Embryonic facial prominence (tissue), 1 donor: ENCODE measurements at regions not wholly inside any gene's neighbourhood (a gene's known extent, or its start where the extent isn't known, plus 50 kb on each side); places are given as distances from the start of the nearest gene placed in this dataset.

Source experiments
- DNase-seq: peaks from one replicate; pipeline ENCODE4 v3.0.0-alpha.2; 2016; ENCODE audit errors: extremely low spot score

DNA sequence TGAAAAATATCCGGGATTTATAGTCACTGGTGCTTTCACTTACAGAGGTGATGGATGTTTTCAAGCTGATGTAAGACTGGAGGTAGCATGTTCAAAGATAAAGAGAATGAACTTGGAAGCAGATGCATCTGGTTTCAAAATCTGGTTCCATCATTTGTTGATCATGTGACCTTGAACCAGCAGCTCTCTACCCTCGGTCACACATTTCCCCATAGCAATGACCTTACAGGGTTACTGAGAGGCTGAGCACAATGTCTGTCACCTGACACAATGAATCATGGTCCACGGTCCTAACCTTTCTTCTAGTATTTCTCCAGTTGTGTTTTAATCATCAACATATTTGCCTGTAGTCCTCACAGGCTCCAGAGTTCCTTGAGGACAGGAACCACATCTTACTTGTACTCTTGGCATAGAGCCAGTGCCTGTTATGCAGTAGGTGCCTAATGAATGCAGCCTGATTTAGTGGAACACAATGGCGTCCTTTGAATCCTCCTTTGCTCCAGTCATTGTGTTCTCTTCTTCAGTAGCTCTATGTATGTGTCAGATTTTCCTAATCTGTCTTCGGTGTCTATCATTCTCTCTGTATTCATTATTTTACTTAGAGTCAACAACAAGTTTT is 667.3 kb downstream of the PTPRU start:
- no peak for DNase-seq

- no peak for DNase-seq
Observed at GRCh38 chr1:29901624-29902325, 665.5 kb downstream of the PTPRU start.

DNA sequence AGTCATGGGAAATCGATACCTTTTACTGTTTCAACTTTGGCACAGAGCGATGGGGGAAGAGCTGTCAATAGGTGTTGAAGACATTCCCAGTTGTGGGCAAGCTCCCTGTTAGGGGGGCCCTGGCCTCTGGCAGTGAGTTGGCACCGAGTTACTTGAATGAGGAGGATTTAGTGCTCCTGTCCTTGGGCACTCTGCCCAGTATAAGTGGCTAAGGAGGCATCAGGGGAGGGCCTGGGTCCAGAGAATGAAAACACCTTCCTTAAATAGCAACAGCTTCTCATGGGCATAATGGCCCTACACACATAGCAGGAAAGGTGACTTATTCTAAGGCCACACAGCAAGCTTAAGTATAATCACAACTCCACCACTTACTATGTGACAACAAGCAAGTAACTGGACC is 664.4 kb downstream of the PTPRU start:
- no peak for DNase-seq

GRCh38 chr1:29900104-29900679 is 663.9 kb downstream of the PTPRU start:
- DNase-seq = no peak

GRCh38 chr1:29896791-29897714 is 660.7 kb downstream of the PTPRU start:
- no peak for DNase-seq

GRCh38 chr1:29896300-29896699 is 660.0 kb downstream of the PTPRU start:
- DNase-seq = no peak

DNA sequence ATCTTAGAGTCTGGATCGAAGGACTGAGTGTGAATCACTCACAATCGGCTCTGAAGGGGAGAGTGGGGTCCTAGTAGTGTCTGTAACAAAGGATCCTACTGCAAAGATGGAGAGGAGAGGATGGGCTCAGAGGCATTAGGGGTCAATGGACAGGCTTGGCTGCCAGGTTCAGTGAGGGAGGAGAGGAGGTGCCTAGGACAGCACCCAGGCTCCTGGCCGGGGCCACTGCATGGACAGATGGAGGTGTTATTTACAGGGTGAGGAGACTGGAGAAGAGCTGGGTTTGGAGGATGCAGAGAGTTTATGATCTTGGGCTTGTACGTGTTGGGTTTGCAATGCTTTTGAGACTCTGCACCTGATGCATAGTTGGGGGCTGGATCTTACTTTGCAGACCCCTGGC is 658.9 kb downstream of the PTPRU start:
- DNase-seq = no peak

GRCh38 chr1:29894311-29894710 is 658.0 kb downstream of the PTPRU start:
- DNase-seq = no peak

DNA sequence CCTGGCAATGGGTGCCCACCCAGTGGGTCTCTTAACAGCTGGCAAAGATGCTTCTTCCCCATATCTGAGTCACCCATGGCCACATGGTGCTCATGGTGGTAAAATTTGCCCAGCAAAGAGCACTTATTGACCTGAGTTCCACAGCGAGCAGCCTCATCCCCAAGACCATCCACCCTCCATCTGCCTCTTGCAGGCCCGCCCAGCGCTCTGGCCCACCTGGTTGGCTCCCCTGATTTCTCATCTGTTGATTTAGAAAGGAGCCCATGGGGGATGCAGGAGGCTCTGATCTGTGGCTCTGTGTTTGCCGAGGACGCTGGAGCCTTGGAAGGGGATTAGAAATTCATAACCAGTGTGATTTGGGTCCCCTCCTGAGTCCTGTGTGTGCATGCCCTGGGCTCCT is 657.5 kb downstream of the PTPRU start:
- DNase-seq = no peak

DNA sequence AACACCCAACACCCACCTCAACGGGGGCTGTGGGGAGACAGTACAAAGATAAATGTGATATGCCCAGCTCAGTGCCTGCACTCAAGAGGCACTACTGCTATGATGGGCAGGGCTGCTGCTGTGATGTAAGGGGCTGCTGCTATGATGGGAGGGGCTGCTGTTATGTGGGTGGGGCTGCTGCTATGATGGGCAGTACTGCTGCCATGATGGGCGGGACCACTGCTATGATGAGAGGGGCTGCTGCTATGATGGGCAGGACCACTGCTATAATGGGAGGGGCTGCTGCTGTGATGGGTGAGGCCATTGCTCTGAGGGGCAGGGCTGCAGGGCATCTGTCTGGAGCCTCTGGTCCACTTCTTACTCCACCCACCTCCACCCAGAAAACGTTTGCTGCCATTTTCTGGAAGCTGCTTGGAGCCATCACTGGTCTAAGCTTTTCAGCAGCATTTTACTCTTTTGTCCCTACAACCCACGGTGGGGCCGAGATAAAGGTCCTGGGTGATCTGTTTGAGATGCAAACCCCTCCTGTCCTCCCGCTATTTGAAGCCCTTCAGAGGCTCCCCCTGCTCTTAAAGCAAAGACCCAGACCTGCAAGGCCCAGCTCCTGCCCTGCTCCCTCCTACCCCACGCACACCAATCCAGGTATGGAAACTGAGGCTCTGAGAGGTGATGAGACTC is 656.9 kb downstream of the PTPRU start:
- DNase-seq = no peak

GRCh38 chr1:29892247-29892646 is 655.9 kb downstream of the PTPRU start:
- DNase-seq = no peak

- DNase-seq = no peak
Observed at GRCh38 chr1:29890201-29890959, 654.1 kb downstream of the PTPRU start.

DNA sequence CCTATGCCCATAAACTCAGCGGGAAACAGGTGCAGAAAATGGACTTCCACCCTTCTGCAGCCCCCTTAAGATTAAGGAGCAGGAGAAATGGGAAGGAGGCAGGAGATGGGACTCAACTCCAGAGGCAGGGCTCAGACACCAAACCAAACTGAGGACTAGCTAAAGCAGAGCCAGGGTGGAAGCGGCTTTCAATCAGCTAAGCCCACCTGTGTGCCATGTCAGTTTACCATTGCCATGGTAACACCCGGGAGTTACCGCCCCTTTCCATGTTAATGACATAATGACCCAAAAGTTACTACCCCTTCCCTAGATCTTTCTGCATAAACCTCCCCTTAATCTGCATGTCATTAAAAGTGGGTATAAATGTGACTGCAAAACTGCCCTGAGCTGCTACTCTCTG is 653.5 kb downstream of the PTPRU start:
- DNase-seq = no peak

GRCh38 chr1:29884740-29885139 is 648.4 kb downstream of the PTPRU start:
- DNase-seq = no peak

DNA sequence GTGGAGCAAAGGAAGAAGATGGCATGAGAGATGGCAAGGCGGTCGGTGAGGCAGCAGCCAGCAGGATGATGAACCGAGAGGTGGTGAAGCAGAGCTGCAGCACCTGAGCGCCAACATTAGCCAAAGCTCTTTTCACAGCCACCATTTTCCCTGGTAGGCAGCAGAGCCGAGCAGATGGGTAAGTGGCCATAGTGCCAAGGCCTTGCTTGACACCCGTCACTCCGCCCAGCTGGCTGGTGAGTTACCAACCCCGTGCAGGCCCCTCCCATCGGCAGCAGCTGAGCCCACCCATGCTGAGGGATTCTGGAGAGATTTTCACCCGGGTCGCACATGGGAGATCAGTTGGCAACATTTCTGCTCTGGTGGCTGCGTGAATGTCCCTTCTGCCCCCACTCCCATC is 647.7 kb downstream of the PTPRU start:
- no peak for DNase-seq

DNA sequence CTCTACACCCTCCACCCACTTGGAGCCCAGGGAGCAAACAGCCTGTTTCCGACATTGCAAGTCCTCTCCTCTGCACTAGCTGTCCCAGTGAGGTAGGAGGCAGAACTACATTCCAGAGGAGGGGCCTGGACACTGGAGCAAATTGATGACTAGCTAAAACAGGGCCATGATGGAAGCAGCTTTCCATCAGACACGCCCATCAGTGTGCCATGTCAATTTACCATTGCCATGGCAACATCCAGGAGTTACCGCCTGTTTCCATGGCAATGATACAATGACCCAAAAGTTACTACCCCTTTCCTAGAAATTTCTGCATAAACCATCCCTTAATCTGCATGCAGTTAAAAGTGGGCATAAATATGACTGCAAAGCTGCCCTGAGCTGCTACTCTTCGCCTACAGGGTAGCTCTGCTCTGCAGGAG is 647.1 kb downstream of the PTPRU start:
- no peak for DNase-seq

- DNase-seq = no peak
Observed at GRCh38 chr1:29880556-29880955, 644.2 kb downstream of the PTPRU start.

- DNase-seq = no peak
Observed at GRCh38 chr1:29879217-29879616, 642.9 kb downstream of the PTPRU start.

- no peak for DNase-seq
Observed at GRCh38 chr1:29878501-29878900, 642.2 kb downstream of the PTPRU start.

GRCh38 chr1:29876902-29877301 is 640.6 kb downstream of the PTPRU start:
- no peak for DNase-seq

GRCh38 chr1:29876441-29876840 is 640.1 kb downstream of the PTPRU start:
- DNase-seq = no peak
